Fibroblast of upper back skin (primary cell): ENCODE measurements at regions not wholly inside any gene's neighbourhood (a gene's known extent, or its start where the extent isn't known, plus 50 kb on each side); places are given as distances from the start of the nearest gene placed in this dataset.

Experiments
- DNase-seq: peaks from one replicate; pipeline ENCODE4 v3.0.0-alpha.2; 2013

- DNase-seq, result no peak
These were observed 291.5 kb upstream of the IGFBP3 start for GRCh38 chr7:46212425-46213153.

GRCh38 chr7:46210467-46210866, 289.4 kb upstream of the IGFBP3 start:
- peak; percentile 50 for DNase-seq

DNA sequence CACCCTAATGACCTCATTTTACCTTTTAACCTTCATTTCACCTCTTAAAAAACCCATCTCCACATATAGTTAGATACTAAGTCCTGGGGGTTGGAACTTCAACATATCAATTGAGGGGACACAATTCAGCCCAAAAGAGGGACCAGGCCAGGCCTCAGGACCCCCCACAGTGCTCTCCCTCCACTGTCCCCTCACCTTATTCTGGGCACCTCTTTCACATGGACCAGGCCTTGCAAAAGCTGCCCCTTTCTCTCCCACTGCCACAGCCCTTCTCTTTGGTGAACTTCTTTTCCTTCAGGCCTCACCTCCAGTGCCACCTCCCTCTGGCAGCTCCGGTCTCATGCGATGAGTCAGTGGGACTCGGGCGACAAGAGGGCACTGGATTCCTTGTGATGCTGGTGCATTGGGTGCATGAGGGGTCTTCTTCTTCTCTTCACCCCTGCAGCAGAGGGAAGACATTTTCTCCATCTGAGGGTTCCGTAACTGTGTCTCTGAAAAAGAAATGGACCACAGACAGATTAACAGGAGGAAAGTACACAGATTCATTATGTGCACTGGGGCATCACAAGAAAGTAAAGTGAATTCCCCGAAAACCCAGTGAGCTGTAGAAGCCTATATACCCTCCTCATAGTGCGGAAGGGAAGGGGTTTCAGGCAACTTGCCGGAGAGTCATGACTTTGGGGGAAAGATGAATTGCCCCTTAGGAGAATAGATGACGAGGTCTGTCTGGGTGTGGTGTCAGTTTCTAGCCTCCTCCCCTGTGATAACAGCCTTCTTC, 288.7 kb upstream of the IGFBP3 start:
- DNase-seq, result no peak

- DNase-seq, result peak; percentile 63
These were observed 287.8 kb upstream of the IGFBP3 start for GRCh38 chr7:46208635-46209525.

DNA sequence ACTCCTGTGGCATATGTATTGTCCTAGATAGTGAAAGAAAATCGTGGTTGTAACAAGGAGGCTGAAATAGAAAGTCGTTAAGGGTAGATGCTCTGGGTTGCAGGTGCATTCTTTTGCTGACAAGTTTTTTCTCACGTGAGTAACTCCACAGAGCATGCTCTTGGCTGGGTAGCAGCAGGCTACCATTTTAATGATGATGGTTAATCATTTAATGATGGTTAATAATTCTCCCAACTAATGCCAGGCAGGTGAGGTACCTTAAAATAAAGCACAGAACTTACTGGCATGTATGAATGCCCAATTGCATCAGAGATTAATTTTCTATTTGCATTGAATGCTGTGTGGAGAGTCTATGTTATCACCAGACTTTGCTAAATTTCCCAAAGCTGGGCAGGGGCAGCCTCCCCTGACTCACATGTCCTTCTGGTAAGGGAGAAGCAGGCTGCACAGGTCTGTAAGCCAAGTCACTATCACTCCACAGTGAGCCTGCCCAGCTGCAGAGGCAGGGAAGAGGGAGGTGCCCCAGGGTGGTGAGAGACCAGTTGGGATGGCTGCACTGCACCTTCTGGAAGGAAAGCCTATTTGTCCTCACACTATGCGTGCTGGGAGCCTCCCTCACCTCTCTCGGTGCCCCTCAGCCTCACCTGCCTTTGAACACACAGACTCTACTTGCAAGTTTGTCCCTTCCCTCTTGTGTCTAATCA, 287.0 kb upstream of the IGFBP3 start:
- DNase-seq, result no peak

GRCh38 chr7:46206476-46207060, 285.5 kb upstream of the IGFBP3 start:
- DNase-seq, result no peak

DNA sequence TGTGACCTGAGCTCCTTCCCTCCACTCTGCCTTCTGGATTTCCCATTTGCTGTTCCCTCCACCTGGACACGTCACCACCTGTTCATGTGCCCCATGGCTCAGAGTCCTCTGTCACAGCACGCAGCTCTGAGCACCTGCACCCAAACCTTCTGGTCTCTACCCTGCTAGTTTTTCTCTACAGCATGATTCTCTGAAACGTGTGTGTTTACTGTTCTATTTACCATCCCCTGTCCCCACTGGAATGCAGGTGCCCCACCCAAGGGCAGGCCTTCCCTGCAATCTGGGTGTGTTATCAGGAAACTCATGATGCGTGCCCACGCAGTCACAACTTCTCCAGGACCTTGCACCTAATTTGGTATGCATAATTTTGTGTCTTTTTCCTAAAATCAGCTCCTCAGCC, 284.4 kb upstream of the IGFBP3 start:
- no peak for DNase-seq

- DNase-seq, result no peak
These were observed 282.9 kb upstream of the IGFBP3 start for GRCh38 chr7:46203926-46204325.

- no peak for DNase-seq
These were observed 281.3 kb upstream of the IGFBP3 start for GRCh38 chr7:46202379-46202778.

- peak; percentile 69 for DNase-seq
These were observed 280.9 kb upstream of the IGFBP3 start for GRCh38 chr7:46201961-46202360.

DNA sequence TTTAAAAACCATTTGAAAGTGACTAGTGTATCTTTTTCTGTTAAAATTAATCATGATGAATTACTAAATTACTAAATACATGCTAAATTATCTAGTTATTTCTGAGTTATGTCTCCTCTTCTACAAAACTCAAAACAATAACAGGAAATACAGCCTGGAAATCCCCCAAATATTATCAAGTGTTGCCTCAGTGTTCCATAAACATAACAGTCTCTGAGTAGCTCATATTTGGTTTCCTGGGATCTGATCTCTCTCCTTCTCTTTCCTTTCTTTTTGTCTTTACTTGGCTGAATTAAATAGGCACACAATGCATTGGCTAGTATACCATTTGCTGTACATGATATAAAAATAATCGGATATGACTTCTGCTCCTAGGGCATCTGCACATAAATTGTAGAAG, 277.6 kb upstream of the IGFBP3 start:
- no peak for DNase-seq

DNA sequence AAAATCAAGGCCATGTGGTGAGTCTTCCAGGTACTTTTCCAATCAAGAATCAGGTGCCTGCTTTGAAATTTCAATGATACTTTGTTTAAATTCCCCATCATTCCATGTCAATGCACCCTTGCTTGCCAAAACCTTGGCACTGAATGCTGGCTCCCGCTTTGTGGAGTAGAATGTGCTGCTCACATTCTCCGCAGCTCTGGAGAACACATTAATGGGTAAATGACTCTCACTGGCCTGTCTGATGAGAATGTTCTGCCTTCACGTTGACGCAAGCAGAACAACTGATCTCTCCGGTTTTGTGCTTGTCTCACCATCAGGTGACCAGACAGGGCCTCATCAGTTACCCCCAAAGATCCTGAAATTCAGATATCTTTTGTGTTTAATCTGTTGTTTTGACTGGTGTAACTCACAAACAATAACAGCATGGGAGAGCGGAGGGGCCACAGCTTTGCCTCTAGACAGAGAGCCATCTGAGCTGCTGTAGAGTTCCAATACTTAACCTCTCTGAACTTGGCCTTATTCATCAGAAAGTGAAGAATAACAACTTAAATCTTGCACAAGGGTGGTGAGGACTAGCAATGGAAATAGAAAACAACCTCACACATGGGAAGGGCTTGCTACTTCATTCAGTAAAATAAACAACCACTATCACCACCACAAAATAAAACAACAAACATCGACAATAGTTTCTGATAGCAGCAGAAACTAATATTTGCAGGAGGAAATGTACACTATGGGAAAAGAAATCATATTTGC, 276.9 kb upstream of the IGFBP3 start:
- no peak for DNase-seq

DNA sequence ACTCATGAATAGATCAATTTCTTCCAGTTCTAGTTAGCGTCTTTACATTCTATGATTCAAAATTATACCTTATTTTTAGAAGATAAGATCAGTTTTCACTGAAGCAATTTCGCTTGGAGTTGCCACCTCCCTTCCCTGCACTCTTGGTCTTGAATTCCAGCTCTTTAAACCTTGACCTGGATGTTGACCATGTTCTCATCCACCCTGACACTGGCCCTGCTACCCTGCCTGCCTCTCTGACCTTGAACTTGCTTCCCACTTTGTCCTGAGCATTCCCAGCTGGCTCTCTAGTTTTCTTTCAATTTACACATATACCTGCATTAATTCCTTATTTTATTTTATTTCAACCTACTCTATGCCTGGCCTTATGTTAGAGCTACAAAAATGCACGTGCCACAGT, 274.9 kb upstream of the IGFBP3 start:
- no peak for DNase-seq

DNA sequence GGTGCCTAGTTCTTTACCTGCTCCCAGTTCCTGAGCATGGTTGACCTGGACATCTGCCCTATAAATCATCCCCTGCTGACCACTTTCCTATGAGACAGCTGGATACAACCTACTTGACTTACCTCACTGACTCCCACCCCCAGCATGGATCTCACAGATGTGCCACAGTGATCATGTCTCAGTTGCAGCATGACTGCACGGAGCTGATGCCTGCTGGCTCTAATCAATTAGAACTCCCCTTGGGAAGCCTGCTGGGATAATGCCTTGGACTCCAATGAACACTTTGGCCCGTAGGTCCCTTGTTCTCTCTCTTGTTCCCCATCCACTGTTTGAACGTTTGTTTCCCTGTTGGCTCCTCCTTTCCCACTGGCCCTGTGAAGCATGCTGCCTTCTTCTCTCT, 271.2 kb upstream of the IGFBP3 start:
- peak; percentile 72 for DNase-seq

GRCh38 chr7:46191776-46192175, 270.7 kb upstream of the IGFBP3 start:
- peak; percentile 96 for DNase-seq

DNA sequence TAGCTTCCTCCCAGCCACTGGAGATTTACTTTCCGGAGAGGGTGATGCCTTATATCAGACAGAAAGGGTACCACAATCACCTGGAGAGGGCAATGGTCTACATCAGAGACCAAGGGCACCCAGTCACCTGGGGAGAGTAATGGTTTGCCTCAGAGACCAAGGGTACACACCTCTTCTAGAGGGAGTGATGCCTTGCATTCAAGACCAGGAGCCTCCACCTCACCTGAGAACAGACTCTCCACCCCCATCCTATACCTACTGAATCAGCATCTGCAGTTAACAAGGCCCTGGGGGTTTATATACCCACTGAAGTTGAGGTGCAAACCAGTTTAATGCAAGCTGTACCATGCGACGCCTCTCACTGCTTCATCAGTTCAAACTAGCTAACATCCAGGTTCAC, 270.2 kb upstream of the IGFBP3 start:
- no peak for DNase-seq

GRCh38 chr7:46189255-46189790, 268.3 kb upstream of the IGFBP3 start:
- no peak for DNase-seq

- DNase-seq, result no peak
These were observed 265.1 kb upstream of the IGFBP3 start for GRCh38 chr7:46186131-46186530.

GRCh38 chr7:46179061-46179610, 258.1 kb upstream of the IGFBP3 start:
- no peak for DNase-seq

DNA sequence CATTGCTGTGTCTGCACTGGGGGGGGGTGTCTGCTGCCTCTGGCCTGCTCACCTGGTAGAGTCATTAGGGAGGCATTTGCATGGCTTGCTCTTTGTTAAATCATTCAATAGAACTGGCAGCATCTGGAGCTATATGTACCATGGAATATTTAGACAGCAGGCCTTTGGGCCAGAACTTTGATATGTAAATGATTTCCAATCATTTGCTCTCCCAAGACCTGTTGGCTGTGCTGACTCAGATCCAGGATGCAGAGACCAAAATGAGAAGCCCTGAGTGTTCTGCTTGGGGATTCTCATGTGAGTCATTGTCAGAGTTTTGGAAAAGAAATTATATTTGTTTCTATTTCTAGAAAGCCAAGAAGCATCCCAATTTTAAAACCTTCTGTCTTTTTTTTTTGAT, 257.6 kb upstream of the IGFBP3 start:
- DNase-seq, result peak; percentile 80

DNA sequence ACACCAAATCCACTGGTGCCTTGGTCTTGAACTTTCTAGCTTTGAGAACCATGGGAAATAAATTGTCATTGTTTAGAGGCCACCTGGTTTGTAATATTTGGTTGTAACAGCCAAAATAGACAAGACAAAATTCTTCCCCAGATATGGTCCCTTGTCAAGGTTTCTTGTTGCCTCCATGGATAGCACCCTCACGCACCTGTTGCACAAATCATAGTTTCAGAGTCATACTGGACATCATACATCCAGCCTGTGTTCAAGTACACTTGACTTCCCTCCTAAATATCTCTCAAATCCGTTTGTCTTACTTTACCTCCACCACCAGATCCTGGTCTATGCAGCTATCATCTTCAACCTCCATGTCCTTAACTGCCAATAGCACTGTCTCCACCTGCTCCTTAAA, 256.7 kb upstream of the IGFBP3 start:
- DNase-seq, result no peak
